Testis (tissue), 2 donors: ENCODE measurements at regions not wholly inside any gene's neighbourhood (a gene's known extent, or its start where the extent isn't known, plus 50 kb on each side); places are given as distances from the start of the nearest gene placed in this dataset.

Experiments
- DNase-seq: peaks from one replicate; pipeline ENCODE4 v3.0.0-alpha.2; 2019
- H3K27ac ChIP-seq, 2 donors: fragments of 200-600 bp; sonication (generic); one replicate each; pipeline ENCODE4 v1.5.1; 2019
- H3K27me3 ChIP-seq: fragments of 200-600 bp; sonication (generic); one replicate; pipeline ENCODE4 v1.5.1; 2019
- H3K36me3 ChIP-seq: fragments of 200-600 bp; sonication (generic); one replicate; pipeline ENCODE4 v1.5.1; 2017; ENCODE audit warnings: low read depth; ENCODE audit errors: missing control alignments
- H3K4me1 ChIP-seq: fragments of 200-600 bp; sonication (generic); one replicate; pipeline ENCODE4 v1.5.1; 2019
- H3K4me3 ChIP-seq, 2 donors: fragments of 200-600 bp; sonication (generic); one replicate each; pipeline ENCODE4 v1.5.1; 2017 to 2019
- H3K9me3 ChIP-seq: fragments of 200-600 bp; sonication (generic); one replicate; pipeline ENCODE4 v1.5.1; 2017
- CTCF ChIP-seq, 3 experiments: fragments of 450-650 bp in 2 of 3; fragments of 200-600 bp in 1 of 3; sonication (generic) in 1 of 3; IDR thresholded peaks; one replicate each; pipeline ENCODE4 v1.5.1; 2016 to 2019; ENCODE audit warnings: antibody characterized with exemption in 3 of 3, mild to moderate bottlenecking in 2 of 3, moderate library complexity in 1 of 3
- POLR2A ChIP-seq: fragments of 450-650 bp; IDR thresholded peaks from one replicate; pipeline ENCODE4 v1.6.1; 2017; ENCODE audit warnings: antibody characterized with exemption, mild to moderate bottlenecking, moderate library complexity
- WGBS, 2 donors: methylation state at CpG; one replicate each; pipeline ENCODE4 v1.1.5; 2018; 5-methylcytosine and 5-hydroxymethylcytosine counted together
- intact Hi-C: fragments of 100-400 bp; cut with DNase I; formaldehyde crosslinking; loops from one replicate; pipeline ENCODE4 v1.15.1; 2023; ENCODE audit warnings: low total_unique reads

DNA sequence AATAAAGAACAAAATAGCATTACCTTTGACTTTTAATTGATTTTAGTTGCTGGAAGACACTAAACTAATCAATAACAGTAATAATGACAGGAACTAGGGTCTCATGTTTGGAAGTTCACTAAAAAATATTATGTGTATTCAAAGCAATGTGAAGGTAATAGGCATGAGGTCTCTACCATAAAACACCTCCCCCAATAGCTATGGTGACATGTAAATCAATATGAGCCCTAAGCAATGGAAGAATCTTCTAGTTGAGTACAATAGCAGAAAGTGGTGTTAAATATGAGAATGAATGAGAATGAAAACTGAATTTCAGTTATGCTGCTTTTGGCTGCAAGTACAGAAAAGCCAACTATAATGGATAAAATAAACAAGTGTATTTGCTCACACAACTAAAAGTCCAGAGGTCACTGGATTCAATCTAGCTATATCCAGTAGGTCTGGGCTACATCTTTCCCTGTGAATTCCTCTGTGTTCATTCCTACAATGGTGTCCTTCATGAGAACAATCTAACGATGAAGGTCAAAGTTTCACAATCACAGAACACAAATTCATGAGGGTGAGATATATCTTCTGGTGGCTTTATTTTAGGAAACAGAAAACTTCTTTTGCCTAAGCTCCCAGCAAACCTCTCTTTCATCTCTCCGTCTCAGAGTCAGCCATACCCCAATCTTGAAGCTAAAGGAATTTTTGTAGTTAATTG, 728.0 kb downstream of the FSCB start:
- Histone ChIP-seq H3K4me1 (no peaks in the 10 kb centered on the region), H3K27me3 (no peaks in the 10 kb centered on the region), H3K27ac (no peak overlapping the region), H3K4me3 (no peak overlapping the region), H3K36me3 (no peaks in the 10 kb centered on the region), H3K9me3 (no peaks in the 10 kb centered on the region)
- TF ChIP-seq CTCF (IDR thresholded peaks at IDR 0.05) (no peak), POLR2A (no peak)
- no peak for DNase-seq
- intact Hi-C loops, result no loop called here
- WGBS, 2 donors, result 40% methylated on average over 2 of the region's 2 CpGs

DNA sequence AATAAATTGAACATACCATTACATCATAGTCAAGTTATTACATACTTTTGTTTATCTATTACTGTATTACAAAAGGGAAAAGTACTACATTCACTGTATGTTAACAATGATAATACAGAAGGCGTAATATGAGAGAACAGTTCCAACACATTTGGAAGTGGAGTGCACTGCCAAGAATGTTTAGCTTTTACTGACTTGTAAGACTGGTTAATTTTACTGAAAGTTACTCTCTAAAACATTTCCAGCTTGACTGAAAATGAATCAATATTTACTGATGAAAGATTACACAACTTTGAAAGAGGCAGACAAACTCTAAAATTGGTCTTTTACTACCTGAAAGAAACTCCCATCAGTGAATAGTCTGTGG, 728.5 kb downstream of the FSCB start:
- DNase-seq, result no peak
- Histone ChIP-seq H3K27me3 (no peaks in the 10 kb centered on the region), H3K27ac (no peak overlapping the region), H3K36me3 (no peaks in the 10 kb centered on the region), H3K4me1 (no peaks in the 10 kb centered on the region), H3K9me3 (no peaks in the 10 kb centered on the region), H3K4me3 (no peak overlapping the region)
- WGBS, 2 donors, result 84 to 86% methylated on average over 1 of the region's 1 CpG
- intact Hi-C loops, result no loop called here
- TF ChIP-seq CTCF (IDR thresholded peaks at IDR 0.05) (no peak), POLR2A (no peak)

DNA sequence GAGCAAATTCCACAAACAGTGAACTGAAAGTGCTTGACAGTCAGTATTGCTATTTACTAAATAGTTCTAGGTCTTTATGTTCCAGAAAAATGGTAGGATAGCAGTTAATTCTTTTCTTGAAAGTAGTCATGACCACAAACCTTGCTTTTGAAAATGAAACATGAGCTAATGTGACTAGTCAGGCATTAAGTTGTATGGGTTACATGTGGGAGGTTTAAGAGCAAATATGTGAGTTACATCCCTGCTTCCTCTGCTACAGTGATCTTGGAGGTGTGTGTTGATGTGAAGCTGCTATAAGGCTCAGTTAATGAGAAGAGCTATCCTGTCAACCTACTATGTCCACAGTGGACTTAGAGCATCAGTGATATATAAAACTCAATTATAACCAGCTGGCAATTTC, 741.6 kb downstream of the FSCB start:
- Histone ChIP-seq H3K9me3 (no peaks in the 10 kb centered on the region), H3K27me3 (no peaks in the 10 kb centered on the region), H3K4me3 (no peak overlapping the region), H3K4me1 (no peaks in the 10 kb centered on the region), H3K27ac (no peak overlapping the region), H3K36me3 (no peaks in the 10 kb centered on the region)
- intact Hi-C loops, result no loop called here
- DNase-seq, result no peak
- TF ChIP-seq CTCF (IDR thresholded peaks at IDR 0.05) (no peak), POLR2A (no peak)

DNA sequence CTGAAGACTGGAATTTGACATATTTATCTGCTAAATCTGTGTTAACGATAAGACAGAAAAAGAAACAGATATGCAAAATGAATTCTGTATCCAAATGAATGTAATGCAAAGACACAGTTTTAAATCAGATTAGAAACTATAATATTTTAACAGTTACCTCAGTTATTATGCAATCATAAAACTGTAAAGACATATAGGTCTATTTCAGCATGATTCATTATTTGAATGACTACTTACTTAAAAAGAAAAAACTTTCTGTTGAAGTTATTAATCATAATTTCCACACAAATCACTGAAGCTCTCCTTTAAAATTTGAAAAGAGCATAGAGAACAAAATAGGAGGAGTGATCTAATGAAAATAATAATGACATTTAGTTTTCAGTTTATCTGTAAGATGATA, 742.6 kb downstream of the FSCB start:
- Histone ChIP-seq H3K27ac (no peak overlapping the region), H3K9me3 (no peaks in the 10 kb centered on the region), H3K36me3 (no peaks in the 10 kb centered on the region), H3K4me3 (no peak overlapping the region), H3K27me3 (no peaks in the 10 kb centered on the region), H3K4me1 (no peaks in the 10 kb centered on the region)
- WGBS, 2 donors, result 73% methylated on average over 1 of the region's 1 CpG
- TF ChIP-seq CTCF (IDR thresholded peaks at IDR 0.05) (no peak), POLR2A (no peak)
- intact Hi-C loops, result no loop called here
- no peak for DNase-seq

- intact Hi-C loops, result no loop called here
- TF ChIP-seq POLR2A (no peak), CTCF (IDR thresholded peaks at IDR 0.05) (no peak)
- Histone ChIP-seq H3K36me3 (no peaks in the 10 kb centered on the region), H3K4me3 (no peak overlapping the region), H3K4me1 (no peaks in the 10 kb centered on the region), H3K9me3 (no peaks in the 10 kb centered on the region), H3K27me3 (no peaks in the 10 kb centered on the region), H3K27ac (no peak overlapping the region)
- WGBS, 2 donors, result 88 to 94% methylated on average over 6 of the region's 6 CpGs
- no peak for DNase-seq
These were observed 751.4 kb downstream of the FSCB start for GRCh38 chr14:43755707-43756106.
